ENCODE measurements at regions not wholly inside any gene's neighbourhood (a gene's known extent, or its start where the extent isn't known, plus 50 kb on each side); places are given as distances from the start of the nearest gene placed in this dataset.

DNA sequence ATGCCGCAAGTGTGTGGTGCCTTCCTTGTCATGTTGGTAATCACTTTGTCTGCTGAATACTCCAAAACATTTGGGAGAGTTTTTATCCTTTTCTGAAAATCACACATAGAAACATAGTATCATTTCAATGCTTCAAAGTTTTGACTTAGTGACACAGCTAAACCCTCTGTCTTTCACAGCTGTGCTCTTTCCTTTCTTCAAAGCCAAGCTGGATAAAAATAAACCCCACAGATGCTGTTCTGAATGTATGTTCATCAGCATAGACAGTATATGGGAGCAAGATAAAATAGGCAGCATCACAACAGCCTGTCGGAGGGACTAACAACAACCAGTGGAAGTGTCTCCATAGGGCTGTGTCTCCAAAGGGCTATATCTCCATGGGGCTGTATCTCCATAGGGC, 331.3 kb upstream of the DCC start:
- no peak overlapping the region for H2AFZ ChIP-seq (ENCODE audit: low read length)
- no peak overlapping the region for H2BK20ac ChIP-seq (ENCODE audit: low read length)
- H3K9ac ChIP-seq (replicated peaks in 1 of 4; ENCODE audit: extremely low read depth in 1 of 4, low read depth in 3 of 4, low read length in 3 of 4) = no peak overlapping the region
- no peak overlapping the region for H3K23ac ChIP-seq (ENCODE audit: insufficient read length)
- H2BK5ac ChIP-seq (ENCODE audit: low read depth, low read length) = no peak overlapping the region
- no peak overlapping the region for H4K8ac ChIP-seq (ENCODE audit: extremely low read depth, insufficient read depth, low read length)
- ChIA-PET POLR2A (ENCODE audit: partially characterized antibody) (no interaction called here), CTCF (ENCODE audit: partially characterized antibody) (interaction anchor here (1.3 kb wide), 1 partner anchor 340 kb away, joined by 3 read pairs; no protein-coding TSS in a partner anchor)
- no peaks in the 10 kb centered on the region for H3K79me2 ChIP-seq (ENCODE audit: control insufficient read depth in 1 of 2, insufficient read depth in 2 of 2, low read length in 2 of 2)
- no peaks in the 10 kb centered on the region for H4K20me1 ChIP-seq (replicated peaks in 1 of 2; ENCODE audit: control insufficient read depth in 1 of 2, insufficient read depth in 2 of 2, low read length in 2 of 2)
- DNase-seq (ENCODE audit: low read depth in 1 of 2, low spot score in 2 of 2) (no peak), FAIRE-seq (no peak)
- no peaks in the 10 kb centered on the region for H3K23me2 ChIP-seq (ENCODE audit: low read depth, low read length)
- no peak overlapping the region for H4K91ac ChIP-seq (replicated peaks; ENCODE audit: insufficient read length, low read length)
- no peaks in the 10 kb centered on the region for H3K4me1 ChIP-seq (replicated peaks in 1 of 4; ENCODE audit: control insufficient read depth in 3 of 4, insufficient read depth in 4 of 4, low read length in 3 of 4)
- H2AK5ac ChIP-seq (ENCODE audit: low read depth, low read length) = no peak overlapping the region
- H3K36me3 ChIP-seq (ENCODE audit: control insufficient read depth in 2 of 4, insufficient read depth in 4 of 4, low read length in 3 of 4) = no peaks in the 10 kb centered on the region
- no peaks in the 10 kb centered on the region for H3K27me3 ChIP-seq (replicated peaks in 1 of 4; ENCODE audit: control insufficient read depth in 3 of 4, extremely low read depth in 1 of 4, insufficient read depth in 3 of 4, low read length in 3 of 4)
- no peak overlapping the region for H3K4me2 ChIP-seq (ENCODE audit: insufficient read depth in 1 of 2, low read depth in 2 of 2, low read length in 2 of 2)
- H2BK15ac ChIP-seq (ENCODE audit: low read length) = no peak overlapping the region
- no peak overlapping the region for H3K4ac ChIP-seq (replicated peaks; ENCODE audit: insufficient read length, low read depth, low read length)
- H3K9me3 ChIP-seq (ENCODE audit: insufficient read depth in 2 of 2, low read depth in 1 of 2, low read length in 1 of 2) = no peaks in the 10 kb centered on the region
- H4K5ac ChIP-seq (ENCODE audit: insufficient read length, low read depth, low read length) = no peak overlapping the region
- H3K79me1 ChIP-seq (ENCODE audit: low read depth, low read length) = no peaks in the 10 kb centered on the region
- H3K4me3 ChIP-seq (ENCODE audit: extremely low read depth in 1 of 4, insufficient read depth in 2 of 4, low read depth in 3 of 4, low read length in 4 of 4) = no peak overlapping the region
- H2BK12ac ChIP-seq (ENCODE audit: low read depth, low read length) = no peak overlapping the region
- H3K56ac ChIP-seq (replicated peaks; ENCODE audit: insufficient read length, low read depth, low read length) = no peak overlapping the region
- no peak overlapping the region for H2BK120ac ChIP-seq (replicated peaks; ENCODE audit: low read depth, low read length)
- no peak overlapping the region for H3K27ac ChIP-seq (ENCODE audit: low read depth, low read length)
- no peak overlapping the region for H3K18ac ChIP-seq (ENCODE audit: extremely low read depth, low read length)
- H3K14ac ChIP-seq (ENCODE audit: insufficient read length) = no peak overlapping the region
- 93% methylated on average over 2 of the region's 2 CpGs; no CpG with 5 or more reads in 1 of the 2 experiments for WGBS, 2 experiments (ENCODE audit: extremely low coverage in 1 of 2, insufficient coverage in 1 of 2, insufficient read length in 1 of 2, insufficient replicate concordance in 2 of 2, low coverage in 1 of 2, low lambda C conversion rate in 2 of 2, missing lambda C conversion rate in 1 of 2)
- TF ChIP-seq E2F6 (IDR thresholded peaks at IDR 0.05) (no peak), TAF1 (IDR thresholded peaks at IDR 0.05; ENCODE audit: low read depth, low read length) (no peak), MAFK (IDR thresholded peaks at IDR 0.05; ENCODE audit: low read depth, low read length) (no peak), RFX5 (IDR thresholded peaks at IDR 0.05; ENCODE audit: borderline replicate concordance, low read depth, low read length) (no peak), PHF8 (conservative IDR thresholded peaks at IDR 0.05; ENCODE audit: low read depth, low read length) (no peak), BRCA1 (IDR thresholded peaks at IDR 0.05; ENCODE audit: low read depth, low read length) (no peak), POLR2AphosphoS5 (IDR thresholded peaks at IDR 0.05; ENCODE audit: low read depth, low read length) (no peak), SIRT6 (IDR thresholded peaks at IDR 0.05; ENCODE audit: low read length) (no peak), SIN3A (conservative IDR thresholded peaks at IDR 0.05 in 1 of 2, IDR thresholded peaks at IDR 0.05 in 1 of 2; ENCODE audit: low read depth in 1 of 2, low read length in 2 of 2) (no peak), GTF2F1 (IDR thresholded peaks at IDR 0.05; ENCODE audit: borderline replicate concordance, low read depth, low read length) (no peak), HDAC6 (IDR thresholded peaks at IDR 0.05; ENCODE audit: low read depth, low read length) (no peak), SP2 (IDR thresholded peaks at IDR 0.05; ENCODE audit: low read length) (no peak), ZNF274 (IDR thresholded peaks at IDR 0.05; ENCODE audit: borderline replicate concordance, extremely low read depth, low read length) (no peak), BACH1 (IDR thresholded peaks at IDR 0.05; ENCODE audit: low read length) (no peak), RXRA (IDR thresholded peaks at IDR 0.05; ENCODE audit: insufficient read depth, low read depth, low read length) (no peak)
